ENCODE measurements at regions not wholly inside any gene's neighbourhood (a gene's known extent, or its start where the extent isn't known, plus 50 kb on each side); places are given as distances from the start of the nearest gene placed in this dataset.

DNA sequence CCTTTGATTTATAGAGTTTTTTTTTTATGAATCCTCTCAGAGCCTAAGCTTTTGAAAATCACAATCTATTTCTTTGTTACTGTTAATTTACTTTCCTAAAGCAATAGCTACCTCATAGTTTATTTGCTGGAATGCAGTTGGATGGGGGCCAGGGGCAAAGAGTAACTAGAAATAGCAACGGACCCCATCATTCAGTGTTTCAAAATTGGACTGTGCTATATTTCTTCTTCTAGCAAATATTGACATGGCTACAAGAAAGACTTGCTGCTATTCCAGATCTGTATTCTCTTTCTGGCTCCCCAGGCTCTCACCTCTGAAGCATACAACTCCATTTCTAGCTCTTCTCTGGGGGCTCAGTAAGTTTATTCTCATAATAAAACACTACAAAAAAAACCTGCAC is 661.6 kb upstream of the NRG3 start:
- TF ChIP-seq POLR2AphosphoS5 (IDR thresholded peaks at IDR 0.05) = no peak
- TF ChIP-seq, protein P1, sequence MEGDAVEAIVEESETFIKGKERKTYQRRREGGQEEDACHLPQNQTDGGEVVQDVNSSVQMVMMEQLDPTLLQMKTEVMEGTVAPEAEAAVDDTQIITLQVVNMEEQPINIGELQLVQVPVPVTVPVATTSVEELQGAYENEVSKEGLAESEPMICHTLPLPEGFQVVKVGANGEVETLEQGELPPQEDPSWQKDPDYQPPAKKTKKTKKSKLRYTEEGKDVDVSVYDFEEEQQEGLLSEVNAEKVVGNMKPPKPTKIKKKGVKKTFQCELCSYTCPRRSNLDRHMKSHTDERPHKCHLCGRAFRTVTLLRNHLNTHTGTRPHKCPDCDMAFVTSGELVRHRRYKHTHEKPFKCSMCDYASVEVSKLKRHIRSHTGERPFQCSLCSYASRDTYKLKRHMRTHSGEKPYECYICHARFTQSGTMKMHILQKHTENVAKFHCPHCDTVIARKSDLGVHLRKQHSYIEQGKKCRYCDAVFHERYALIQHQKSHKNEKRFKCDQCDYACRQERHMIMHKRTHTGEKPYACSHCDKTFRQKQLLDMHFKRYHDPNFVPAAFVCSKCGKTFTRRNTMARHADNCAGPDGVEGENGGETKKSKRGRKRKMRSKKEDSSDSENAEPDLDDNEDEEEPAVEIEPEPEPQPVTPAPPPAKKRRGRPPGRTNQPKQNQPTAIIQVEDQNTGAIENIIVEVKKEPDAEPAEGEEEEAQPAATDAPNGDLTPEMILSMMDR (IDR thresholded peaks at IDR 0.05) = no peak
